K562 (cell line): ENCODE measurements at regions not wholly inside any gene's neighbourhood (a gene's known extent, or its start where the extent isn't known, plus 50 kb on each side); places are given as distances from the start of the nearest gene placed in this dataset.

Source experiments
- CEBPB ChIP-seq: fragments of 450-650 bp; IDR thresholded peaks from 2 replicates; pipeline ENCODE4 v1.6.1; 2016; ENCODE audit warnings: missing genetic modification characterization, missing compliant biosample characterization
- CTCF ChIP-seq, 3 experiments: IDR thresholded peaks in 2 of 3; conservative IDR thresholded peaks in 1 of 3; 2 replicates each; pipeline ENCODE4 v1.5.1; 2011 to 2012; ENCODE audit warnings: low read length in 3 of 3, mild to moderate bottlenecking in 3 of 3, control low read depth in 2 of 3, improper control_type of control experiment in 1 of 3, inconsistent platforms in 1 of 3, low read depth in 1 of 3, mixed read lengths in 1 of 3, moderate library complexity in 1 of 3; ENCODE audit not compliant: insufficient read depth in 2 of 3
- FOS ChIP-seq: IDR thresholded peaks from 3 replicates; pipeline ENCODE4 v1.6.1; 2011; ENCODE audit not compliant: insufficient read length; ENCODE audit errors: extremely low read depth
- FOXA1 ChIP-seq: fragments of 450-650 bp; IDR thresholded peaks from 2 replicates; pipeline ENCODE4 v1.6.1; 2016; ENCODE audit warnings: mild to moderate bottlenecking, borderline replicate concordance
- HMGXB4 ChIP-seq: sonication (generic); formaldehyde crosslinking; IDR thresholded peaks from 2 replicates; pipeline ENCODE4 v1.8.1; 2023; ENCODE audit warnings: mild to moderate bottlenecking, missing genetic modification reagents
- SP1 ChIP-seq: sonication (generic); formaldehyde crosslinking; IDR thresholded peaks from 2 replicates; pipeline ENCODE4 v1.8.1; 2022; ENCODE audit warnings: mild to moderate bottlenecking, missing genetic modification reagents
- STAT5A ChIP-seq: IDR thresholded peaks from 2 replicates; pipeline ENCODE4 v1.6.1; 2012; ENCODE audit warnings: low read length, inconsistent platforms, borderline replicate concordance
- ZBTB33 ChIP-seq: sonication (generic); formaldehyde crosslinking; IDR thresholded peaks from 2 replicates; pipeline ENCODE4 v1.8.1; 2023; ENCODE audit warnings: mild to moderate bottlenecking, missing genetic modification reagents
- ZNF184 ChIP-seq: sonication (generic); formaldehyde crosslinking; IDR thresholded peaks from 2 replicates; pipeline ENCODE4 v1.5.0; 2020; ENCODE audit warnings: missing genetic modification reagents
- ZNF311 ChIP-seq: fragments of 250-450 bp; sonication (Bioruptor Pico); IDR thresholded peaks from 2 replicates; pipeline ENCODE4 v1.4.0; 2020; ENCODE audit warnings: mild to moderate bottlenecking, moderate library complexity
- ZNF699 ChIP-seq: fragments of 250-450 bp; sonication (Bioruptor Pico); IDR thresholded peaks from 2 replicates; pipeline ENCODE4 v1.8.0; 2021; ENCODE audit warnings: mild to moderate bottlenecking, moderate library complexity; ENCODE audit not compliant: insufficient replicate concordance

- TF ChIP-seq ZBTB33 (CRISPR knock-in tag) (no peak), CEBPB (tag) (no peak), ZNF311 (CRISPR knock-in tag) (no peak), CTCF (IDR thresholded peaks at IDR 0.05 in 2 of 3, conservative IDR thresholded peaks at IDR 0.05 in 1 of 3; ENCODE audit: insufficient read depth in 2 of 3, low read depth in 1 of 3, low read length in 3 of 3) (no peak), FOXA1 (no peak), ZNF699 (CRISPR knock-in tag) (no peak), FOS (no peak), ZNF184 (CRISPR knock-in tag) (no peak), STAT5A (no peak), SP1 (no peak), HMGXB4 (CRISPR knock-in tag) (no peak)
Measured at GRCh38 chr7:67489881-67490280, 493.2 kb downstream of the TYW1 start.
